NB4 (cell line): ENCODE measurements at regions not wholly inside any gene's neighbourhood (a gene's known extent, or its start where the extent isn't known, plus 50 kb on each side); places are given as distances from the start of the nearest gene placed in this dataset.

Source experiments
- MYC ChIP-seq: IDR thresholded peaks from 2 replicates; pipeline ENCODE4 v1.6.1; 2011; ENCODE audit warnings: low read depth, low read length
- POLR2A ChIP-seq: IDR thresholded peaks from 2 replicates; pipeline ENCODE4 v1.6.1; 2011; ENCODE audit warnings: mild to moderate bottlenecking; ENCODE audit not compliant: insufficient read length; ENCODE audit errors: extremely low read depth
- TF ChIP-seq, protein P1 (sequence below): IDR thresholded peaks from one replicate; pipeline ENCODE4 v1.5.1; 2012; ENCODE audit warnings: low read depth, low read length
- TF ChIP-seq, protein P2 (sequence below): IDR thresholded peaks from 2 replicates; pipeline ENCODE4 v1.6.1; 2011; ENCODE audit warnings: low read depth, low read length

DNA sequence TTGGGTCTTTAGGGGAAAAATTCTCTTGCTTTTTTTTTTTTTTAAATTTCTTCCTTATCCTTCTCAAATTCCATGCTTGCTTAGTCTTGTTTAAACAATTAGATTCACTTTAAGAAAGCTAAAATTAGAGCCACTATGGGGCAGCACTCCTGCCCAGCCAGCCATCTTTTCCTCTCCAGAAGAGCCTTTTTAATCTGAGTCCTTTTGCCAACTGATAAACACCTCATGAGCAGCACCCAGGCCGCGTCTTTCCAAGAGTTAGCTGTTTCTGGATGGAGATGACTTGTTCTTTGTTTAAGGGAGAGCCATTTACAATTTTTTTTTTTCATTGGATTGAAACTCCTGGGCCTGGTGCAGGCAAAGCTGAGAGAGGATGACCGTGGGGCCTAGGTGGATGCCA lies 53.3 kb upstream of the TSPAN2 start:
- TF ChIP-seq, protein P1, sequence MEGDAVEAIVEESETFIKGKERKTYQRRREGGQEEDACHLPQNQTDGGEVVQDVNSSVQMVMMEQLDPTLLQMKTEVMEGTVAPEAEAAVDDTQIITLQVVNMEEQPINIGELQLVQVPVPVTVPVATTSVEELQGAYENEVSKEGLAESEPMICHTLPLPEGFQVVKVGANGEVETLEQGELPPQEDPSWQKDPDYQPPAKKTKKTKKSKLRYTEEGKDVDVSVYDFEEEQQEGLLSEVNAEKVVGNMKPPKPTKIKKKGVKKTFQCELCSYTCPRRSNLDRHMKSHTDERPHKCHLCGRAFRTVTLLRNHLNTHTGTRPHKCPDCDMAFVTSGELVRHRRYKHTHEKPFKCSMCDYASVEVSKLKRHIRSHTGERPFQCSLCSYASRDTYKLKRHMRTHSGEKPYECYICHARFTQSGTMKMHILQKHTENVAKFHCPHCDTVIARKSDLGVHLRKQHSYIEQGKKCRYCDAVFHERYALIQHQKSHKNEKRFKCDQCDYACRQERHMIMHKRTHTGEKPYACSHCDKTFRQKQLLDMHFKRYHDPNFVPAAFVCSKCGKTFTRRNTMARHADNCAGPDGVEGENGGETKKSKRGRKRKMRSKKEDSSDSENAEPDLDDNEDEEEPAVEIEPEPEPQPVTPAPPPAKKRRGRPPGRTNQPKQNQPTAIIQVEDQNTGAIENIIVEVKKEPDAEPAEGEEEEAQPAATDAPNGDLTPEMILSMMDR: no peak
- no peak for TF ChIP-seq POLR2A
- TF ChIP-seq, protein P2, sequence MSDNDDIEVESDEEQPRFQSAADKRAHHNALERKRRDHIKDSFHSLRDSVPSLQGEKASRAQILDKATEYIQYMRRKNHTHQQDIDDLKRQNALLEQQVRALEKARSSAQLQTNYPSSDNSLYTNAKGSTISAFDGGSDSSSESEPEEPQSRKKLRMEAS: no peak
- no peak for TF ChIP-seq MYC
